SU-DHL-6 (cell line): ENCODE measurements at regions not wholly inside any gene's neighbourhood (a gene's known extent, or its start where the extent isn't known, plus 50 kb on each side); places are given as distances from the start of the nearest gene placed in this dataset.

Experiments used
- H2AFZ ChIP-seq: fragments of 200-600 bp; sonication (generic); 2 replicates; pipeline ENCODE4 v1.6.1; 2014; ENCODE audit warnings: low read depth, mild to moderate bottlenecking, moderate library complexity, mixed read lengths, antibody characterized with exemption, low read length; ENCODE audit not compliant: severe bottlenecking
- H3F3A ChIP-seq: fragments of 200-600 bp; shearing (Covaris generic); 2 replicates; pipeline ENCODE4 v1.6.0; 2016; ENCODE audit warnings: antibody characterized with exemption, mild to moderate bottlenecking; ENCODE audit not compliant: insufficient read depth
- H3K27ac ChIP-seq: fragments of 200-600 bp; sonication (generic); 2 replicates; pipeline ENCODE4 v1.5.1; 2016; ENCODE audit warnings: low read depth, mild to moderate bottlenecking, low read length, moderate library complexity, mixed read lengths
- H3K27me3 ChIP-seq: fragments of 200-600 bp; sonication (generic), shearing (Covaris generic); 2 replicates; pipeline ENCODE4 v1.6.0; 2014; ENCODE audit warnings: mild to moderate bottlenecking, low read length
- H3K36me3 ChIP-seq: fragments of 200-600 bp; sonication (generic); 2 replicates; pipeline ENCODE4 v1.6.1; 2014; ENCODE audit warnings: mild to moderate bottlenecking, low read length, mixed read lengths
- H3K4me2 ChIP-seq: fragments of 300-600, 200-600 bp; shearing (Covaris generic), sonication (generic); 2 replicates; pipeline ENCODE4 v1.6.0; 2014; ENCODE audit warnings: low read length, low read depth, mild to moderate bottlenecking; ENCODE audit not compliant: poor library complexity, severe bottlenecking
- H3K4me3 ChIP-seq: fragments of 200-600 bp; sonication (generic); 2 replicates; pipeline ENCODE4 v1.5.1; 2014; ENCODE audit warnings: antibody characterized with exemption, low read length, mild to moderate bottlenecking, mixed read lengths; ENCODE audit not compliant: insufficient read depth, poor library complexity, severe bottlenecking
- H3K79me2 ChIP-seq: fragments of 200-600 bp; sonication (generic); 2 replicates; pipeline ENCODE4 v1.6.1; 2014; ENCODE audit warnings: mild to moderate bottlenecking, low read length, moderate library complexity; ENCODE audit not compliant: insufficient read depth
- H3K9ac ChIP-seq: fragments of 200-600 bp; sonication (generic); 2 replicates; pipeline ENCODE4 v1.7.0; 2014; ENCODE audit warnings: mild to moderate bottlenecking, low read length
- H3K9me2 ChIP-seq: fragments of 200-600 bp; sonication (generic); replicated peaks from 2 replicates; pipeline ENCODE4 v1.6.1; 2014; ENCODE audit warnings: low read length; ENCODE audit not compliant: insufficient read depth
- H3K9me3 ChIP-seq: fragments of 200-600 bp; sonication (generic); 2 replicates; pipeline ENCODE4 v1.6.1; 2014; ENCODE audit warnings: low read length, mixed read lengths; ENCODE audit not compliant: insufficient read depth
- H4K20me1 ChIP-seq: fragments of 200-600 bp; sonication (generic); 2 replicates; pipeline ENCODE4 v1.6.1; 2014; ENCODE audit warnings: low read depth, mild to moderate bottlenecking, antibody characterized with exemption, low read length, moderate library complexity, mixed read lengths
- EZH2phosphoT487 ChIP-seq: fragments of 200-600 bp; sonication (generic), shearing (Covaris generic); conservative IDR thresholded peaks from 2 replicates; pipeline ENCODE4 v1.6.1; 2018; ENCODE audit warnings: mild to moderate bottlenecking, antibody characterized with exemption, low read length, moderate library complexity, mixed read lengths
- TF ChIP-seq, protein P1 (sequence below): fragments of 200-600 bp; sonication (generic); IDR thresholded peaks from one replicate; pipeline ENCODE4 v1.5.1; 2017; ENCODE audit warnings: antibody characterized with exemption, mild to moderate bottlenecking, low read length, moderate library complexity; ENCODE audit not compliant: insufficient read depth, poor library complexity, severe bottlenecking

- H2AFZ ChIP-seq, result no peak overlapping the region
- no peak overlapping the region for H3K4me3 ChIP-seq
- no peaks in the 10 kb centered on the region for H3K9me3 ChIP-seq
- H3K79me2 ChIP-seq, result no peaks in the 10 kb centered on the region
- H4K20me1 ChIP-seq, result no peaks in the 10 kb centered on the region
- no peak overlapping the region for H3K9ac ChIP-seq
- no peaks in the 10 kb centered on the region for H3F3A ChIP-seq
- no peak overlapping the region for H3K27ac ChIP-seq
- TF ChIP-seq, protein P1, sequence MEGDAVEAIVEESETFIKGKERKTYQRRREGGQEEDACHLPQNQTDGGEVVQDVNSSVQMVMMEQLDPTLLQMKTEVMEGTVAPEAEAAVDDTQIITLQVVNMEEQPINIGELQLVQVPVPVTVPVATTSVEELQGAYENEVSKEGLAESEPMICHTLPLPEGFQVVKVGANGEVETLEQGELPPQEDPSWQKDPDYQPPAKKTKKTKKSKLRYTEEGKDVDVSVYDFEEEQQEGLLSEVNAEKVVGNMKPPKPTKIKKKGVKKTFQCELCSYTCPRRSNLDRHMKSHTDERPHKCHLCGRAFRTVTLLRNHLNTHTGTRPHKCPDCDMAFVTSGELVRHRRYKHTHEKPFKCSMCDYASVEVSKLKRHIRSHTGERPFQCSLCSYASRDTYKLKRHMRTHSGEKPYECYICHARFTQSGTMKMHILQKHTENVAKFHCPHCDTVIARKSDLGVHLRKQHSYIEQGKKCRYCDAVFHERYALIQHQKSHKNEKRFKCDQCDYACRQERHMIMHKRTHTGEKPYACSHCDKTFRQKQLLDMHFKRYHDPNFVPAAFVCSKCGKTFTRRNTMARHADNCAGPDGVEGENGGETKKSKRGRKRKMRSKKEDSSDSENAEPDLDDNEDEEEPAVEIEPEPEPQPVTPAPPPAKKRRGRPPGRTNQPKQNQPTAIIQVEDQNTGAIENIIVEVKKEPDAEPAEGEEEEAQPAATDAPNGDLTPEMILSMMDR, result no peak
- no peak for TF ChIP-seq EZH2phosphoT487
- no peaks in the 10 kb centered on the region for H3K27me3 ChIP-seq
- H3K4me2 ChIP-seq, result no peak overlapping the region
- H3K36me3 ChIP-seq, result peaks cover 37% of the 10 kb centered on the region
- H3K9me2 ChIP-seq, result no peaks in the 10 kb centered on the region
These were observed 112.2 kb downstream of the ZNF608 start for GRCh38 chr5:124634228-124634739.

DNA sequence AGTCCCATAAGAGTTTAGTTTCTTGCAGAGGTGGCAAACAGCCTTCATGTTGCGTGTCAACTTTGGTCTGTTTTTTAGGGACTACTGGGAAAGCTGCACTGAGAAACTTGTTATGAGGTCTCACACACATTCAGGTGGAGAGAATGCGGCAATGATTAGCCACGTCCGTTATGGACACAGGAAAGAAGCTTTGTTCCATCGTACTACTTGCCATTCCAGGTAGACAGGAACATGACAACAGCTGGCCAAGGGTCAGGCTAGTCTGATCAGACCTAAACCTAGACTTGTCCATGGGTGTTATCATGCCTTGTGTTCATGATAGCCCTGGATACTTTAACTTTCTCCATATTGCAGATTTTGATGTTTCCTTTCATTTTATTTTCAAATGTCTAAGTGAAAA is 113.2 kb downstream of the ZNF608 start:
- no peaks in the 10 kb centered on the region for H3F3A ChIP-seq
- H3K9ac ChIP-seq, result no peak overlapping the region
- H3K4me2 ChIP-seq, result no peak overlapping the region
- H3K9me3 ChIP-seq, result no peaks in the 10 kb centered on the region
- no peak for TF ChIP-seq EZH2phosphoT487
- TF ChIP-seq, protein P1, result no peak
- H3K79me2 ChIP-seq, result no peaks in the 10 kb centered on the region
- H3K36me3 ChIP-seq, result peaks cover 30% of the 10 kb centered on the region
- H3K4me3 ChIP-seq, result no peak overlapping the region
- no peaks in the 10 kb centered on the region for H3K27me3 ChIP-seq
- no peak overlapping the region for H2AFZ ChIP-seq
- H3K9me2 ChIP-seq, result no peaks in the 10 kb centered on the region
- H3K27ac ChIP-seq, result no peak overlapping the region
- no peaks in the 10 kb centered on the region for H4K20me1 ChIP-seq

- no peak overlapping the region for H3K4me2 ChIP-seq
- no peak overlapping the region for H3K9ac ChIP-seq
- H3K79me2 ChIP-seq, result no peaks in the 10 kb centered on the region
- TF ChIP-seq, protein P1, result no peak
- TF ChIP-seq EZH2phosphoT487, result no peak
- H3K4me3 ChIP-seq, result no peak overlapping the region
- H2AFZ ChIP-seq, result no peak overlapping the region
- no peaks in the 10 kb centered on the region for H3K27me3 ChIP-seq
- H4K20me1 ChIP-seq, result no peaks in the 10 kb centered on the region
- no peak overlapping the region for H3K27ac ChIP-seq
- no peaks in the 10 kb centered on the region for H3F3A ChIP-seq
- H3K9me3 ChIP-seq, result no peaks in the 10 kb centered on the region
- no peaks in the 10 kb centered on the region for H3K9me2 ChIP-seq
- H3K36me3 ChIP-seq, result peaks cover 27% of the 10 kb centered on the region
These were observed 114.4 kb downstream of the ZNF608 start for GRCh38 chr5:124631874-124632550.
